Osteoblast (primary cell): ENCODE measurements at regions not wholly inside any gene's neighbourhood (a gene's known extent, or its start where the extent isn't known, plus 50 kb on each side); places are given as distances from the start of the nearest gene placed in this dataset.

ENCODE experiments used
- DNase-seq: peaks from one replicate; pipeline ENCODE4 v3.0.0; 2011; ENCODE audit warnings: low spot score, mixed read lengths; ENCODE audit not compliant: insufficient read length; ENCODE audit errors: missing footprints
- H2AFZ ChIP-seq: 2 replicates; pipeline ENCODE4 v1.6.0; 2011; ENCODE audit warnings: mild to moderate bottlenecking, low read length
- H3K27ac ChIP-seq: 2 replicates; pipeline ENCODE4 v1.5.1; 2011; ENCODE audit warnings: mild to moderate bottlenecking, low read depth, low read length, moderate library complexity
- H3K27me3 ChIP-seq: 2 replicates; pipeline ENCODE4 v1.6.0; 2012; ENCODE audit warnings: mild to moderate bottlenecking, control low read depth, inconsistent platforms, low read length, moderate library complexity; ENCODE audit not compliant: insufficient read depth
- H3K36me3 ChIP-seq: 2 replicates; pipeline ENCODE4 v1.5.1; 2011; ENCODE audit warnings: mild to moderate bottlenecking, low read length, control low read depth, moderate library complexity; ENCODE audit not compliant: insufficient read depth
- H3K4me1 ChIP-seq: 2 replicates; pipeline ENCODE4 v1.5.1; 2011; ENCODE audit warnings: mild to moderate bottlenecking, low read length, control low read depth, moderate library complexity; ENCODE audit not compliant: insufficient read depth
- H3K4me2 ChIP-seq: 2 replicates; pipeline ENCODE4 v1.6.0; 2011; ENCODE audit warnings: mild to moderate bottlenecking, low read length; ENCODE audit not compliant: insufficient read depth
- H3K4me3 ChIP-seq: fragments of 200-600 bp; sonication (generic); 3 replicates; pipeline ENCODE4 v1.5.1; 2012; ENCODE audit warnings: mild to moderate bottlenecking, low read length, inconsistent platforms; ENCODE audit not compliant: insufficient read depth
- H3K79me2 ChIP-seq: 2 replicates; pipeline ENCODE4 v1.6.0; 2012; ENCODE audit warnings: mild to moderate bottlenecking, low read length, control low read depth, inconsistent platforms; ENCODE audit not compliant: insufficient read depth
- H3K9me3 ChIP-seq: 2 replicates; pipeline ENCODE4 v1.5.1; 2011; ENCODE audit warnings: low read depth, low read length, control low read depth
- H4K20me1 ChIP-seq: 2 replicates; pipeline ENCODE4 v1.6.0; 2012; ENCODE audit warnings: mild to moderate bottlenecking, low read length, control low read depth; ENCODE audit not compliant: insufficient read depth
- CTCF ChIP-seq: IDR thresholded peaks from 2 replicates; pipeline ENCODE4 v1.5.1; 2011; ENCODE audit warnings: mild to moderate bottlenecking, low read depth, low read length, moderate library complexity; ENCODE audit errors: extremely low read depth

GRCh38 chr2:239487272-239487671 lies 86.5 kb upstream of the HDAC4 start:
- Histone ChIP-seq H3K36me3 (no peaks in the 10 kb centered on the region), H3K9me3 (no peaks in the 10 kb centered on the region), H3K27me3 (peaks cover 4% of the 10 kb centered on the region), H3K79me2 (no peaks in the 10 kb centered on the region), H3K4me2 (no peak overlapping the region), H3K4me3 (no peak overlapping the region), H2AFZ (no peak overlapping the region), H3K4me1 (no peaks in the 10 kb centered on the region), H3K27ac (no peak overlapping the region), H4K20me1 (no peaks in the 10 kb centered on the region)
- DNase-seq, result no peak
- TF ChIP-seq CTCF, result no peak

GRCh38 chr2:239485622-239486021 lies 84.8 kb upstream of the HDAC4 start:
- Histone ChIP-seq H3K9me3 (no peaks in the 10 kb centered on the region), H3K4me2 (no peak overlapping the region), H2AFZ (no peak overlapping the region), H3K4me1 (no peaks in the 10 kb centered on the region), H4K20me1 (no peaks in the 10 kb centered on the region), H3K36me3 (no peaks in the 10 kb centered on the region), H3K4me3 (no peak overlapping the region), H3K79me2 (no peaks in the 10 kb centered on the region), H3K27me3 (peaks cover 4% of the 10 kb centered on the region), H3K27ac (no peak overlapping the region)
- DNase-seq, result no peak
- no peak for TF ChIP-seq CTCF

- no peaks in the 10 kb centered on the region for H3K79me2 ChIP-seq
- H3K4me2 ChIP-seq, result no peak overlapping the region
- no peak for TF ChIP-seq CTCF
- H3K4me3 ChIP-seq, result no peak overlapping the region
- H3K9me3 ChIP-seq, result no peaks in the 10 kb centered on the region
- no peaks in the 10 kb centered on the region for H3K4me1 ChIP-seq
- H2AFZ ChIP-seq, result no peak overlapping the region
- H4K20me1 ChIP-seq, result no peaks in the 10 kb centered on the region
- peaks cover 4% of the 10 kb centered on the region for H3K27me3 ChIP-seq
- H3K27ac ChIP-seq, result no peak overlapping the region
- no peak for DNase-seq
- H3K36me3 ChIP-seq, result no peaks in the 10 kb centered on the region
Measured at GRCh38 chr2:239484571-239485355, 83.9 kb upstream of the HDAC4 start.

GRCh38 chr2:239482778-239483712 lies 82.2 kb upstream of the HDAC4 start:
- H3K36me3 ChIP-seq, result no peaks in the 10 kb centered on the region
- no peak overlapping the region for H3K4me3 ChIP-seq
- DNase-seq, result no peak
- peaks cover 1% of the 10 kb centered on the region for H3K27me3 ChIP-seq
- H4K20me1 ChIP-seq, result no peaks in the 10 kb centered on the region
- no peaks in the 10 kb centered on the region for H3K79me2 ChIP-seq
- H3K27ac ChIP-seq, result no peak overlapping the region
- no peaks in the 10 kb centered on the region for H3K9me3 ChIP-seq
- TF ChIP-seq CTCF, result no peak
- no peak overlapping the region for H2AFZ ChIP-seq
- no peak overlapping the region for H3K4me2 ChIP-seq
- no peaks in the 10 kb centered on the region for H3K4me1 ChIP-seq
